GM23338 (cell line): ENCODE measurements at regions not wholly inside any gene's neighbourhood (a gene's known extent, or its start where the extent isn't known, plus 50 kb on each side); places are given as distances from the start of the nearest gene placed in this dataset.

Experiments used
- ATAC-seq: fragments of 200-7000 bp; cut with Tn5 transposase; 3 replicates; pipeline ENCODE4 v1.9.1; 2020
- DNase-seq: peaks from one replicate; pipeline ENCODE4 v3.0.0-alpha.2; 2015; ENCODE audit warnings: low spot score
- H2AFZ ChIP-seq: fragments of 200-600 bp; sonication (generic); 2 replicates; pipeline ENCODE4 v1.8.0; 2016; ENCODE audit warnings: antibody characterized with exemption, mild to moderate bottlenecking, moderate library complexity
- H3F3A ChIP-seq: fragments of 200-600 bp; sonication (generic); replicated peaks from 2 replicates; pipeline ENCODE4 v1.8.0; 2017; ENCODE audit warnings: antibody characterized with exemption, mixed run types, low read depth
- H3K27ac ChIP-seq: fragments of 200-600 bp; sonication (generic); 2 replicates; pipeline ENCODE4 v1.6.1; 2016; ENCODE audit warnings: low read depth
- H3K27me3 ChIP-seq: fragments of 200-600 bp; sonication (generic); 2 replicates; pipeline ENCODE4 v1.8.0; 2016; ENCODE audit warnings: mild to moderate bottlenecking, mixed run types, moderate library complexity; ENCODE audit not compliant: insufficient read depth
- H3K36me3 ChIP-seq: fragments of 200-600 bp; sonication (generic); 2 replicates; pipeline ENCODE4 v1.8.0; 2016; ENCODE audit warnings: mild to moderate bottlenecking; ENCODE audit not compliant: insufficient read depth
- H3K4me1 ChIP-seq: fragments of 200-600 bp; sonication (generic); 2 replicates; pipeline ENCODE4 v1.8.0; 2016; ENCODE audit warnings: mild to moderate bottlenecking, moderate library complexity; ENCODE audit not compliant: insufficient read depth
- H3K4me2 ChIP-seq: fragments of 200-600 bp; sonication (generic); 2 replicates; pipeline ENCODE4 v1.7.1; 2017; ENCODE audit warnings: mixed run types
- H3K4me3 ChIP-seq: fragments of 200-600 bp; sonication (generic); 2 replicates; pipeline ENCODE4 v1.6.1; 2016; ENCODE audit warnings: mixed run types
- H3K79me2 ChIP-seq: fragments of 200-600 bp; sonication (generic); replicated peaks from 2 replicates; pipeline ENCODE4 v1.8.0; 2017; ENCODE audit warnings: mild to moderate bottlenecking; ENCODE audit not compliant: insufficient read depth
- H3K9me2 ChIP-seq: fragments of 200-600 bp; sonication (generic); 2 replicates; pipeline ENCODE4 v1.8.0; 2017; ENCODE audit not compliant: insufficient read depth
- H4K20me1 ChIP-seq: fragments of 200-600 bp; sonication (generic); replicated peaks from 2 replicates; pipeline ENCODE4 v1.8.0; 2017; ENCODE audit warnings: mild to moderate bottlenecking; ENCODE audit not compliant: insufficient read depth
- H3K27ac Mint-ChIP-seq: 2 replicates; pipeline ENCODE4 v1.8.0; 2020; ENCODE audit warnings: inconsistent platforms, mild to moderate bottlenecking, moderate library complexity, mixed read lengths
- H3K27me3 Mint-ChIP-seq: 3 replicates; pipeline ENCODE4 v1.8.0; 2022; ENCODE audit warnings: low read depth, mild to moderate bottlenecking, moderate library complexity, mixed read lengths, inconsistent platforms; ENCODE audit not compliant: insufficient read depth, poor library complexity
- H3K36me3 Mint-ChIP-seq: 3 replicates; pipeline ENCODE4 v1.8.0; 2021; ENCODE audit warnings: low read depth, mild to moderate bottlenecking, inconsistent platforms, moderate library complexity, mixed read lengths
- H3K4me1 Mint-ChIP-seq: 3 replicates; pipeline ENCODE4 v1.8.0; 2020; ENCODE audit warnings: mild to moderate bottlenecking, inconsistent platforms, mixed read lengths
- H3K4me3 Mint-ChIP-seq: 3 replicates; pipeline ENCODE4 v1.8.0; 2021; ENCODE audit warnings: moderate library complexity, mild to moderate bottlenecking, inconsistent platforms, mixed read lengths
- H3K9me3 Mint-ChIP-seq: 3 replicates; pipeline ENCODE4 v1.8.0; 2020; ENCODE audit warnings: moderate library complexity, mild to moderate bottlenecking, inconsistent platforms, mixed read lengths
- CREB1 ChIP-seq: fragments of 250-450 bp; sonication (Bioruptor Pico); IDR thresholded peaks from 2 replicates; pipeline ENCODE4 v1.5.0; 2020; ENCODE audit warnings: low read depth, mild to moderate bottlenecking, moderate library complexity
- EZH2 ChIP-seq: fragments of 200-600 bp; sonication (generic); IDR thresholded peaks from one replicate; pipeline ENCODE4 v1.8.0; 2017; ENCODE audit warnings: antibody characterized with exemption, mild to moderate bottlenecking, low read depth; ENCODE audit not compliant: unreplicated experiment
- EZH2phosphoT487 ChIP-seq: fragments of 200-600 bp; sonication (generic); IDR thresholded peaks from one replicate; pipeline ENCODE4 v1.8.1; 2018; ENCODE audit warnings: antibody characterized with exemption; ENCODE audit not compliant: unreplicated experiment
- JUNB ChIP-seq: IDR thresholded peaks from one replicate; pipeline ENCODE4 v1.6.1; 2016; ENCODE audit warnings: antibody characterized with exemption; ENCODE audit not compliant: unreplicated experiment
- NANOG ChIP-seq: IDR thresholded peaks from 2 replicates; pipeline ENCODE4 v1.6.1; 2016; ENCODE audit warnings: antibody characterized with exemption, borderline replicate concordance
- POLR2AphosphoS5 ChIP-seq: IDR thresholded peaks from 2 replicates; pipeline ENCODE4 v1.6.1; 2016; ENCODE audit warnings: antibody characterized with exemption, low read depth
- STAT1 ChIP-seq: IDR thresholded peaks from one replicate; pipeline ENCODE4 v1.6.1; 2016; ENCODE audit warnings: antibody characterized with exemption; ENCODE audit not compliant: unreplicated experiment
- ZNF114 ChIP-seq: fragments of 250-450 bp; sonication (Bioruptor Pico); IDR thresholded peaks from 2 replicates; pipeline ENCODE4 v1.5.0; 2020; ENCODE audit warnings: mild to moderate bottlenecking, moderate library complexity
- TF ChIP-seq, protein P1 (sequence below): IDR thresholded peaks from one replicate; pipeline ENCODE4 v1.6.1; 2018; ENCODE audit warnings: antibody characterized with exemption; ENCODE audit not compliant: unreplicated experiment
- TF ChIP-seq, protein P2 (sequence below), 2 experiments: fragments of 200-600 bp in 1 of 2; sonication (generic) in 1 of 2; conservative IDR thresholded peaks; 2 replicates each; pipeline versions ENCODE4 v1.5.1 to v1.6.1; 2016 to 2017; ENCODE audit warnings: antibody characterized with exemption in 2 of 2, low read depth in 2 of 2, mild to moderate bottlenecking in 2 of 2, moderate library complexity in 1 of 2
- TF ChIP-seq, protein P3 (sequence below): fragments of 250-450 bp; sonication (Bioruptor Pico); IDR thresholded peaks from 2 replicates; pipeline ENCODE4 v1.5.0; 2020; ENCODE audit warnings: mild to moderate bottlenecking, moderate library complexity

DNA sequence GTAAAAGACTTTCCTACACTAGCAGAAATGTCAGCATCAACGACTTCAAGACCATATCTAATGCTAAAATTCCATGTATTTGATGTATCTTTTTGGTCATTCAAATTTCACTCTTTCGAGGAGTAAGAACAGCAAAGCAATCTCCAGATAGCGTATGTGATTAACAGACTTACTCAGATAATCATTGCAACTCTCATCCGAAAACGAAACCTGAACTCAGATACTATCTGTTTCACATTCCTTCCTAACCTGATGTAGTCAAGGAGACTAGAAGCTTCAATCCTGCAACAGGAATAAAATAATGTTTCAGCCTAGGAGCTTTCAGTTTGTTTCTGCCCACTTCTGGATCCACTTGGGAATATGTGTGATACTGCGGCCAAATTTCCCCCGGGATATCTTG lies 286.3 kb downstream of the NUAK1 start:
- Histone ChIP-seq H3K79me2 (no peaks in the 10 kb centered on the region), H3F3A (no peaks in the 10 kb centered on the region), H4K20me1 (no peaks in the 10 kb centered on the region), H3K4me3 (no peak overlapping the region), H3K27ac (no peak overlapping the region), H3K36me3 (no peaks in the 10 kb centered on the region), H2AFZ (no peak overlapping the region; the same call in 1 of the 2 replicates), H3K27me3 (no peaks in the 10 kb centered on the region), H3K4me1 (no peaks in the 10 kb centered on the region), H3K9me2 (peaks cover 23% of the 10 kb centered on the region), H3K4me2 (no peak overlapping the region)
- Mint-ChIP-seq H3K4me1 (no peaks in the 10 kb centered on the region), H3K9me3 (no peaks in the 10 kb centered on the region; the same call in 2 of the 3 replicates), H3K36me3 (no peaks in the 10 kb centered on the region), H3K27ac (no peak overlapping the region), H3K27me3 (no peaks in the 10 kb centered on the region), H3K4me3 (no peak overlapping the region)
- DNase-seq: no peak
- no peak for TF ChIP-seq JUNB
- TF ChIP-seq POLR2AphosphoS5: no peak
- TF ChIP-seq ZNF114 (CRISPR knock-in tag): no peak
- TF ChIP-seq EZH2phosphoT487: no peak
- TF ChIP-seq, protein P1, sequence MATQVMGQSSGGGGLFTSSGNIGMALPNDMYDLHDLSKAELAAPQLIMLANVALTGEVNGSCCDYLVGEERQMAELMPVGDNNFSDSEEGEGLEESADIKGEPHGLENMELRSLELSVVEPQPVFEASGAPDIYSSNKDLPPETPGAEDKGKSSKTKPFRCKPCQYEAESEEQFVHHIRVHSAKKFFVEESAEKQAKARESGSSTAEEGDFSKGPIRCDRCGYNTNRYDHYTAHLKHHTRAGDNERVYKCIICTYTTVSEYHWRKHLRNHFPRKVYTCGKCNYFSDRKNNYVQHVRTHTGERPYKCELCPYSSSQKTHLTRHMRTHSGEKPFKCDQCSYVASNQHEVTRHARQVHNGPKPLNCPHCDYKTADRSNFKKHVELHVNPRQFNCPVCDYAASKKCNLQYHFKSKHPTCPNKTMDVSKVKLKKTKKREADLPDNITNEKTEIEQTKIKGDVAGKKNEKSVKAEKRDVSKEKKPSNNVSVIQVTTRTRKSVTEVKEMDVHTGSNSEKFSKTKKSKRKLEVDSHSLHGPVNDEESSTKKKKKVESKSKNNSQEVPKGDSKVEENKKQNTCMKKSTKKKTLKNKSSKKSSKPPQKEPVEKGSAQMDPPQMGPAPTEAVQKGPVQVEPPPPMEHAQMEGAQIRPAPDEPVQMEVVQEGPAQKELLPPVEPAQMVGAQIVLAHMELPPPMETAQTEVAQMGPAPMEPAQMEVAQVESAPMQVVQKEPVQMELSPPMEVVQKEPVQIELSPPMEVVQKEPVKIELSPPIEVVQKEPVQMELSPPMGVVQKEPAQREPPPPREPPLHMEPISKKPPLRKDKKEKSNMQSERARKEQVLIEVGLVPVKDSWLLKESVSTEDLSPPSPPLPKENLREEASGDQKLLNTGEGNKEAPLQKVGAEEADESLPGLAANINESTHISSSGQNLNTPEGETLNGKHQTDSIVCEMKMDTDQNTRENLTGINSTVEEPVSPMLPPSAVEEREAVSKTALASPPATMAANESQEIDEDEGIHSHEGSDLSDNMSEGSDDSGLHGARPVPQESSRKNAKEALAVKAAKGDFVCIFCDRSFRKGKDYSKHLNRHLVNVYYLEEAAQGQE: no peak
- no peak for TF ChIP-seq EZH2
- no peak for ATAC-seq

DNA sequence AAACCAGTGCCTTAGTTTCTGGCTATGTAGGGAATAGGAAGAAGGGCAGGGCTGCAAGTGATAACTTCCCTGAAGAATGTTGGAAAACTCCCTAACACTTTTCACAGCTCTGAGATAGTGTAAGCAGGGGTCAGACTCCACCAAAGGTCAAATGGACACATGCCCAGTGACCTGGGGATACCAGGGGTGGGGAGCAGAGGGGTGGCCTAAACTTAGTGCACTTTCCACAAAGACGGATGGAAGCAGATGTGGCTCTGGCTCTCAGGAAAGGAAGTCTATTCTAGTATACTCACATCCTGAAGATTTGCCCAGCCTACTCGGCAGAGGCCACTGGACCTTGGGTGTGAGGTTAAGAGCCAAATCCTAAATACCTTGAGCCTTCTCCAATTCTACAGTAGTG lies 285.8 kb downstream of the NUAK1 start:
- Mint-ChIP-seq H3K27ac (no peak overlapping the region), H3K4me3 (no peak overlapping the region), H3K9me3 (no peaks in the 10 kb centered on the region; the same call in 2 of the 3 replicates), H3K27me3 (no peaks in the 10 kb centered on the region), H3K36me3 (no peaks in the 10 kb centered on the region), H3K4me1 (no peaks in the 10 kb centered on the region)
- Histone ChIP-seq H4K20me1 (no peaks in the 10 kb centered on the region), H3K79me2 (no peaks in the 10 kb centered on the region), H3K27ac (no peak overlapping the region), H3K4me1 (no peaks in the 10 kb centered on the region), H3K4me3 (no peak overlapping the region), H3K27me3 (no peaks in the 10 kb centered on the region), H3K4me2 (no peak overlapping the region), H3K36me3 (no peaks in the 10 kb centered on the region), H3K9me2 (peaks cover 24% of the 10 kb centered on the region), H2AFZ (no peak overlapping the region), H3F3A (no peaks in the 10 kb centered on the region)
- no peak for DNase-seq
- ATAC-seq: no peak
- TF ChIP-seq STAT1 (no peak), ZNF114 (CRISPR knock-in tag) (no peak), CREB1 (CRISPR knock-in tag) (no peak), NANOG (no peak), POLR2AphosphoS5 (no peak)
- TF ChIP-seq, protein P2, sequence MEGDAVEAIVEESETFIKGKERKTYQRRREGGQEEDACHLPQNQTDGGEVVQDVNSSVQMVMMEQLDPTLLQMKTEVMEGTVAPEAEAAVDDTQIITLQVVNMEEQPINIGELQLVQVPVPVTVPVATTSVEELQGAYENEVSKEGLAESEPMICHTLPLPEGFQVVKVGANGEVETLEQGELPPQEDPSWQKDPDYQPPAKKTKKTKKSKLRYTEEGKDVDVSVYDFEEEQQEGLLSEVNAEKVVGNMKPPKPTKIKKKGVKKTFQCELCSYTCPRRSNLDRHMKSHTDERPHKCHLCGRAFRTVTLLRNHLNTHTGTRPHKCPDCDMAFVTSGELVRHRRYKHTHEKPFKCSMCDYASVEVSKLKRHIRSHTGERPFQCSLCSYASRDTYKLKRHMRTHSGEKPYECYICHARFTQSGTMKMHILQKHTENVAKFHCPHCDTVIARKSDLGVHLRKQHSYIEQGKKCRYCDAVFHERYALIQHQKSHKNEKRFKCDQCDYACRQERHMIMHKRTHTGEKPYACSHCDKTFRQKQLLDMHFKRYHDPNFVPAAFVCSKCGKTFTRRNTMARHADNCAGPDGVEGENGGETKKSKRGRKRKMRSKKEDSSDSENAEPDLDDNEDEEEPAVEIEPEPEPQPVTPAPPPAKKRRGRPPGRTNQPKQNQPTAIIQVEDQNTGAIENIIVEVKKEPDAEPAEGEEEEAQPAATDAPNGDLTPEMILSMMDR (conservative IDR thresholded peaks at IDR 0.05; ENCODE audit: low read depth in 2 of 2): no peak
- TF ChIP-seq, protein P3, sequence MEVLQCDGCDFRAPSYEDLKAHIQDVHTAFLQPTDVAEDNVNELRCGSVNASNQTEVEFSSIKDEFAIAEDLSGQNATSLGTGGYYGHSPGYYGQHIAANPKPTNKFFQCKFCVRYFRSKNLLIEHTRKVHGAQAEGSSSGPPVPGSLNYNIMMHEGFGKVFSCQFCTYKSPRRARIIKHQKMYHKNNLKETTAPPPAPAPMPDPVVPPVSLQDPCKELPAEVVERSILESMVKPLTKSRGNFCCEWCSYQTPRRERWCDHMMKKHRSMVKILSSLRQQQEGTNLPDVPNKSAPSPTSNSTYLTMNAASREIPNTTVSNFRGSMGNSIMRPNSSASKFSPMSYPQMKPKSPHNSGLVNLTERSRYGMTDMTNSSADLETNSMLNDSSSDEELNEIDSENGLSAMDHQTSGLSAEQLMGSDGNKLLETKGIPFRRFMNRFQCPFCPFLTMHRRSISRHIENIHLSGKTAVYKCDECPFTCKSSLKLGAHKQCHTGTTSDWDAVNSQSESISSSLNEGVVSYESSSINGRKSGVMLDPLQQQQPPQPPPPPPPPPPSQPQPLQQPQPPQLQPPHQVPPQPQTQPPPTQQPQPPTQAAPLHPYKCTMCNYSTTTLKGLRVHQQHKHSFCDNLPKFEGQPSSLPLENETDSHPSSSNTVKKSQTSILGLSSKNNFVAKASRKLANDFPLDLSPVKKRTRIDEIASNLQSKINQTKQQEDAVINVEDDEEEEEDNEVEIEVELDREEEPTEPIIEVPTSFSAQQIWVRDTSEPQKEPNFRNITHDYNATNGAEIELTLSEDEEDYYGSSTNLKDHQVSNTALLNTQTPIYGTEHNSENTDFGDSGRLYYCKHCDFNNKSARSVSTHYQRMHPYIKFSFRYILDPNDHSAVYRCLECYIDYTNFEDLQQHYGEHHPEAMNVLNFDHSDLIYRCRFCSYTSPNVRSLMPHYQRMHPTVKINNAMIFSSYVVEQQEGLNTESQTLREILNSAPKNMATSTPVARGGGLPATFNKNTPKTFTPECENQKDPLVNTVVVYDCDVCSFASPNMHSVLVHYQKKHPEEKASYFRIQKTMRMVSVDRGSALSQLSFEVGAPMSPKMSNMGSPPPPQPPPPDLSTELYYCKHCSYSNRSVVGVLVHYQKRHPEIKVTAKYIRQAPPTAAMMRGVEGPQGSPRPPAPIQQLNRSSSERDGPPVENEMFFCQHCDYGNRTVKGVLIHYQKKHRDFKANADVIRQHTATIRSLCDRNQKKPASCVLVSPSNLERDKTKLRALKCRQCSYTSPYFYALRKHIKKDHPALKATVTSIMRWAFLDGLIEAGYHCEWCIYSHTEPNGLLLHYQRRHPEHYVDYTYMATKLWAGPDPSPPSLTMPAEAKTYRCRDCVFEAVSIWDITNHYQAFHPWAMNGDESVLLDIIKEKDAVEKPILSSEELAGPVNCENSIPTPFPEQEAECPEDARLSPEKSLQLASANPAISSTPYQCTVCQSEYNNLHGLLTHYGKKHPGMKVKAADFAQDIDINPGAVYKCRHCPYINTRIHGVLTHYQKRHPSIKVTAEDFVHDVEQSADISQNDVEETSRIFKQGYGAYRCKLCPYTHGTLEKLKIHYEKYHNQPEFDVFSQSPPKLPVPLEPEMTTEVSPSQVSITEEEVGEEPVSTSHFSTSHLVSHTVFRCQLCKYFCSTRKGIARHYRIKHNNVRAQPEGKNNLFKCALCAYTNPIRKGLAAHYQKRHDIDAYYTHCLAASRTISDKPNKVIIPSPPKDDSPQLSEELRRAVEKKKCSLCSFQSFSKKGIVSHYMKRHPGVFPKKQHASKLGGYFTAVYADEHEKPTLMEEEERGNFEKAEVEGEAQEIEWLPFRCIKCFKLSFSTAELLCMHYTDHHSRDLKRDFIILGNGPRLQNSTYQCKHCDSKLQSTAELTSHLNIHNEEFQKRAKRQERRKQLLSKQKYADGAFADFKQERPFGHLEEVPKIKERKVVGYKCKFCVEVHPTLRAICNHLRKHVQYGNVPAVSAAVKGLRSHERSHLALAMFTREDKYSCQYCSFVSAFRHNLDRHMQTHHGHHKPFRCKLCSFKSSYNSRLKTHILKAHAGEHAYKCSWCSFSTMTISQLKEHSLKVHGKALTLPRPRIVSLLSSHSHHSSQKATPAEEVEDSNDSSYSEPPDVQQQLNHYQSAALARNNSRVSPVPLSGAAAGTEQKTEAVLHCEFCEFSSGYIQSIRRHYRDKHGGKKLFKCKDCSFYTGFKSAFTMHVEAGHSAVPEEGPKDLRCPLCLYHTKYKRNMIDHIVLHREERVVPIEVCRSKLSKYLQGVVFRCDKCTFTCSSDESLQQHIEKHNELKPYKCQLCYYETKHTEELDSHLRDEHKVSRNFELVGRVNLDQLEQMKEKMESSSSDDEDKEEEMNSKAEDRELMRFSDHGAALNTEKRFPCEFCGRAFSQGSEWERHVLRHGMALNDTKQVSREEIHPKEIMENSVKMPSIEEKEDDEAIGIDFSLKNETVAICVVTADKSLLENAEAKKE (CRISPR knock-in tag): no peak
